Posterior cingulate gyrus (tissue), 11 donors: ENCODE measurements at regions not wholly inside any gene's neighbourhood (a gene's known extent, or its start where the extent isn't known, plus 50 kb on each side); places are given as distances from the start of the nearest gene placed in this dataset.
"Not testable (repeated sequence)": the region's sequence is repeated elsewhere in the genome, so short reads cannot be mapped to it uniquely, and the experiment has no call there.

Experiments used
- DNase-seq, 10 donors: peaks; one replicate each; pipeline versions ENCODE4 v3.0.0 to v3.0.0-alpha.2; 2020 to 2021; ENCODE audit warnings: mixed read lengths in 3 of 10
- intact Hi-C: fragments of 100-400 bp; cut with DNase I; formaldehyde crosslinking; loops from one replicate; pipeline ENCODE4 v1.15.1; 2023

- DNase-seq = no peak
- intact Hi-C loops = no loop called here
Measured at GRCh38 chr14:89542786-89543424, 125.9 kb upstream of the FOXN3 start.

DNA sequence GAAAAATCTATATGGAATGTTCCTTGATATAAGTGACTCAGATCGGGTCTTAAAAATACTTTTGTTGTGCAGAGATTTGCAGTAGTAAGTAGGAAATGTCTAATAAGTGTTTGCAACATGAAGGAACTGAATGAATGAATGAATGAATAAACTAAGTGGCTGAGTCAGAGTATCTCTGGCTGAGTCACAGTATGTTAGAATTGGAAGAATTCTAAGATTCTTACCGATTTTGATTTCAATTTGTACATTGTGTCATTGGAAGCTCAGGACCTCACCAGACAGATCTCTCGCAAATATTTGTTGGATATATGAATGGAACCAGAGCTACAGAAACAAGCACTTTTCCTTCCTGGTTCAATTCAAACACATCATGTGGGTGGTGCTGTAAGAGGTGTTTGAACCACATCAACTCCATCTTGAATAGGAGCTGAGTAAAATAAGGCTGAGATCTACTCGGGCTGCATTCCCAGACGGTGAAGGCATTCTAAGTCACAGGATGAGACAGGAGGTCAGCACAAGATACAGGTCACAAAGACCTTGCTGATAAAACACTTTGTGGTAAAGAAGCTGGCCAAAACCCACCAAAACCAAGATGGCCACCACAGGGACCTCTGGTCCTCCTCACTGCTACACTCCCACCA is 123.9 kb upstream of the FOXN3 start:
- no peak for DNase-seq
- intact Hi-C loops = no loop called here

- no peak for DNase-seq
- intact Hi-C loops = no loop called here
Measured at GRCh38 chr14:89540009-89540829, 123.2 kb upstream of the FOXN3 start.

DNA sequence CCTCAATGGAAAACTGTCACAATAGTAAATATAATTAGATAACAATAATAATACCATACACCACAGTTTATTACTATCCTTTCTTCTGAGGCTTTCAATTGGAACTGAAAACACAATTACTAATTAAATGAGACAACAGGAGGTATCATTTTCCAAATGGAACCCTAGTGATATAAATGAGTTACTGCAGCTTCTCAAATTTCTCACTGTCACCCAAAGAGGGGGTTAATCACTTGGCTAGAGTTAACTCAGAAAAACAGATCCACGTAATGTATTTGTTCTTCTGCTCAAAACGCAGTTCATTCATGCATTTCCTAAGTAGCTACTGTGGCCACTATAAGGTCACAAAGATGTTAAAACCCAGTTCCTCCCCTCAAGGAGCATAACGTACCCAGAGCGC is 120.9 kb upstream of the FOXN3 start:
- intact Hi-C loops = no loop called here
- DNase-seq = no peak

DNA sequence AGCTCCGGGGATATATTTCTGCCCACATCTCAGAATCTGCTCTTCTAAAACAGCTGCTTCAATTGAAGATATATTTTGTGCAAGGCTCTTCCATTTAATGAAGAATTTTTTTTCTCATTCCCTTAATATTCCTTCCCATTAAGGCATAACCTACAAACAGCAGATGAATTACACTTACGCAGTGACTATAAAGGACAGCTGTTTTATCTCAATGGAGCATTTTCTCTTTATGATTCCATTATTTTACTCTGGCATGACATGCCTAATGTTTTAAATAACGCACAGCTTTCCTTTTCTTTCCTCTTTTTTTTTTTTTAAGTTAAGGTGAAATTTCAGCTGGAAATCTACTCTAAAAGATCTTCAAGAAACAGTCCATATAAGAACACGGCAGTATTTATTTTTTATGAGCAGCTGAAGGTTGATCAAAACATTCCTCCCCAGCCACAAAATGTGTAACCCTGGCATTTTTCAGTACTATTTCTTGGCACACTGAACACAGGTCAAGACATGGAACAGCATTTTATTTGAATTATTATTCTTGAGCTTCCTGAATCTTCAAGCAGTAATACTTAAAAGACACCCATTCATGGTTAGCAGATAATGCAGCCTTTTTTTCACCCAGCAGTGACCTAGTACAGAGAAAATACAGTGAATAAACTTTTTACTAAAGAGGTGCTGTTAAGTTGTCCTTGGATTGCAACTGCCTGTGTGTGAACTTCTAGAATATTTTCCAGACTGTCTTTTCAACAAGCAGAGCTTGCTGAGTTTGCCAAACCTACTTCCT is 118.1 kb upstream of the FOXN3 start:
- no peak for DNase-seq
- intact Hi-C loops = no loop called here

- no peak for DNase-seq
- intact Hi-C loops = no loop called here
Measured at GRCh38 chr14:89533766-89534165, 116.7 kb upstream of the FOXN3 start.

DNA sequence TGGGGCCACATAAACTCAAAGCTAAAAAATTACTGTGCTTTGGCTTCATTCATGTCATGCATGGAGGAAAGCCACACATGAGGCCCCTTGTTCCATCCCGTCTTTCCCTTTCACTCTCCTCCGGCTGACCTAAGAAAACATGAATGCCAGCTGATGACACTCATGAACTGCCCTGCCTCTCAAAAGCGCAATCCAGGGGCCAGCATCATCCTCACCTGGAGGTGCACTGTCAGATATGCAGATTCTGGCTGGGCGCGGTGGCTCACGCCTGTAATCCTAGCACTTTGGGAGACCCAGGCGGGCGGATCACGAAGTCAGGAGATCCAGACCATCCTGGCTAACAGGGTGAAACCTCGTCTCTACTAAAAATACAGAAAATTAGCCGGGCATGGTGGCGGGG is 116.1 kb upstream of the FOXN3 start:
- DNase-seq = no peak
- intact Hi-C loops = no loop called here

- no peak for DNase-seq
- intact Hi-C loops = no loop called here
Measured at GRCh38 chr14:89531661-89532335, 114.8 kb upstream of the FOXN3 start.

- no peak for DNase-seq
- intact Hi-C loops = no loop called here
Measured at GRCh38 chr14:89524990-89525667, 108.1 kb upstream of the FOXN3 start.

DNA sequence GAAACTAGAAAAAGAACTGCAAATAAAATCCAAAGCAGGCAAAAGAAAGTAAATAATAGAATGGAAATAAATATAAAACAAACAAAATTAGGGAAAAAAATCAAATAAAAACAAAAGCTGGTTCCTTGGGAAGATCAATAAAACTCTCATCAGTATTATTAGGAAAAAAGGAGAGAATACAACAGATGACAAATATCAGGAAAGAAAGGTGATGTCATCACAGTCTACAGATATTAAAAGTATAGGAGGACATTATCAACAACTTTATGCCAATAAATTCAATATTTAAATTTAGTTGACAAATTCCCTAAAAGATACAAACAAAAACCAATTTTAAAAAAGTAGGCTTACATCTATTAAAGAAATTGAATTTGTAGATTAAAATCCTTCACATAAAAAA is 107.4 kb upstream of the FOXN3 start:
- intact Hi-C loops = no loop called here

GRCh38 chr14:89521988-89522387 is 105.0 kb upstream of the FOXN3 start:
- intact Hi-C loops = no loop called here
- no peak for DNase-seq

More for the DNA sequence above, 107.4 kb upstream of the FOXN3 start:
- DNase-seq = no peak

DNA sequence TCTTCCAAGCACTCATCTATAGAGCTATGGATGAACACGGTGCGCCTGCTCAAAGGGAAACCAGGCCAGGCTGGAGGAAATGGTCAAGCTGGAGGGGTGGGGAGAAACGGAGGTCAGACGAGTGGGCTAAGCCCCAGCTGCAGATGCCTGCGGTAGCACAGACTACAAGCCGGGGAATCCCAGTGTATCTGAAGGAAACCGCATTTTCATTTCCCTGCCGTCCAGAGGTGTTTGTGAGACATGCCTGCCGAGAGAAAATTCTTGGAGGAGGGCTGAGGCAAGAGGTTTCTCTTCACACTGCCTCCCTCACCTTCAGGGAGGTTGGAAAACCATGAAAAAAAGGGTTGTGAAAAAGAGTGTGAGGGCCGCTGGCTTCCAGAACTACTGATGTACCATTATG is 102.0 kb upstream of the FOXN3 start:
- intact Hi-C loops = no loop called here
- DNase-seq = no peak

- intact Hi-C loops = no loop called here
- no peak for DNase-seq
Measured at GRCh38 chr14:89516173-89516572, 99.1 kb upstream of the FOXN3 start.

- no peak for DNase-seq
- intact Hi-C loops = no loop called here
Measured at GRCh38 chr14:89514601-89515000, 97.6 kb upstream of the FOXN3 start.

DNA sequence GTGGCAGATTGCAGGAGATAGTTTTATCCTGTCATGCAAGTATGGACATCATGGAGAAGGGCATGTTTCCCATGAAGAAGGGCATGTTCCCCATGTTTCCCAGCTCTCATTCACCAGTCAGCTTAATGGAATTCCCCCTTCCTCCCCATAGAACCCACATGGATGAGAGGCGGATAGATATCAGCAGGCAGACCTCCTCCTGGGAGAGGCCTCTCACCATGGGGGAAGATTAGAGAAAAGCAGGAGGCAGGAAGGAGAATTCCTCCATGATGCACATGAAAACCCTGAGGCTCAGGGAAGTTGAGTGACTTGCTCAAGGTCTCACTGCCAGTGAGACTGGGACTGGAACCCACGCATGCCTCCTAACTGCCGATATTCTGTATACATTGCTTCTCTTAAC is 92.9 kb upstream of the FOXN3 start:
- intact Hi-C loops = no loop called here
- DNase-seq = no peak

DNA sequence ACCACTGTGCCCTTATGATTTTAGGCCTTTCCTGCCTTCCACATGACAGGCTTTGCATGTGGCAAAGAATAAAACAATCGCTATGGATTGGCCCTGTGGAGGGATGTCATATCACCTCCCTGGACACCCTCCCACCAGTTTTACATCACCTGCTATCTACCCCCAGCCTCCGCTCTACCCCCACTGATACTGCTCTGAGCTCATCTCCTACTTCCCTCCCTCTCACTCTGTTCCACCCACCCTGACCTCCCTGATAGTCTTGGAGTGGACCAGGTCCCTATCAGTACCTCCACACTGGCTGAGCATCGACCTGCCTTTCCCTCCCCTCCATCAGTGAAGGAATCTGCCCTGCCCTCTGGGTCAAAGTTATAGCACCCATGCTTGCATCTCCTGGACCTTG is 91.8 kb upstream of the FOXN3 start:
- no peak for DNase-seq
- intact Hi-C loops = no loop called here

DNA sequence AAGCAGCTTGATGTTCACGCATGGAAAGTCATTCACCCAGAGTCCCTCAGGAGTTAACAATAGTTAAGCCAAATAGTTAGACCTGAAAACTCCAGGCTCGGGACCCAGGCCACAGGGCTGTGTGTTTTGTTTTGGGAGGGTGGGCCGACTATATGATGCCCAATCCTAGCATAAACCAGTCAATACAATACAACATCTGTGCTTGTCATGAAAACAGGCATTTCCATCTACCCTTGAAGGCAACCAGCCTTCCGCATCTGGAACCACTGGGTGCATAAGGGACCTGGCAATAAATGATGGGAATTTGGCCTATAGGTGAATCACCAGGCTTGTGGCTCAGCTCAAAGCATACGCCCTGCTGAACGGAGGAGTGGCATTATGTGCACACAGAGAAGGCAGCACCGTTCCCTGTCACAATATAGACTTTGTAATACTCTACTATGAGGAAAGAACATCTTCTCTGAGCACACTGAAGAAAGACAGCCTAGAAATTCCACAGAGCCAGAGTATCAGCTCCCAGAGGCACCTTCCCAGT is 91.0 kb upstream of the FOXN3 start:
- DNase-seq = no peak
- intact Hi-C loops = no loop called here

- intact Hi-C loops = no loop called here
- DNase-seq = no peak
Measured at GRCh38 chr14:89507521-89507920, 90.5 kb upstream of the FOXN3 start.

- intact Hi-C loops, DNase-seq: not testable (repeated sequence)
Measured at GRCh38 chr14:89506891-89507452, 89.9 kb upstream of the FOXN3 start.
